Keratinocyte (primary cell): ENCODE measurements at regions not wholly inside any gene's neighbourhood (a gene's known extent, or its start where the extent isn't known, plus 50 kb on each side); places are given as distances from the start of the nearest gene placed in this dataset.
A peak's percentile ranks its signal among the peaks of the same experiment; 100 is the strongest.

Experiments used
- DNase-seq: peaks from one replicate; pipeline ENCODE4 v3.0.0-alpha.2; 2011; ENCODE audit warnings: low read depth, missing footprints, low spot score
- FAIRE-seq: peaks from 2 replicates; lab custom pipeline; 2011; peaks lifted over from hg19 to GRCh38; lab: Jason Lieb, UNC
- H2AFZ ChIP-seq: 2 replicates; pipeline ENCODE4 v1.6.0; 2012; ENCODE audit warnings: low read length, control low read depth, inconsistent platforms; ENCODE audit not compliant: control insufficient read depth
- H3K27ac ChIP-seq: 2 replicates; pipeline ENCODE4 v1.5.1; 2011; ENCODE audit warnings: low read length; ENCODE audit not compliant: control insufficient read depth, insufficient read depth
- H3K27me3 ChIP-seq: 3 replicates; pipeline ENCODE4 v1.6.0; 2011; ENCODE audit warnings: low read length; ENCODE audit not compliant: control insufficient read depth, insufficient read depth; ENCODE audit errors: extremely low read depth
- H3K36me3 ChIP-seq, 2 experiments: 2 replicates in 1 of 2; 3 replicates in 1 of 2; pipeline ENCODE4 v1.5.1; 2011; ENCODE audit warnings: low read length in 2 of 2, mild to moderate bottlenecking in 1 of 2; ENCODE audit not compliant: control insufficient read depth in 2 of 2, insufficient read depth in 2 of 2; ENCODE audit errors: extremely low read depth in 1 of 2
- H3K4me1 ChIP-seq: 3 replicates; pipeline ENCODE4 v1.5.1; 2011; ENCODE audit warnings: low read length; ENCODE audit not compliant: control insufficient read depth, insufficient read depth; ENCODE audit errors: extremely low read depth
- H3K4me2 ChIP-seq: 3 replicates; pipeline ENCODE4 v1.6.0; 2011; ENCODE audit warnings: low read depth, low read length; ENCODE audit not compliant: control insufficient read depth, insufficient read depth; ENCODE audit errors: extremely low read depth
- H3K4me3 ChIP-seq, 3 experiments: fragments of 200-600 bp in 1 of 3; sonication (generic) in 1 of 3; 2 replicates in 2 of 3; 3 replicates in 1 of 3; pipeline ENCODE4 v1.5.1; 2011 to 2016; ENCODE audit warnings: low read length in 3 of 3, mild to moderate bottlenecking in 3 of 3, control low read depth in 2 of 3, inconsistent platforms in 1 of 3, low read depth in 1 of 3, mixed read lengths in 1 of 3, mixed run types in 1 of 3, moderate library complexity in 1 of 3; ENCODE audit not compliant: control insufficient read depth in 2 of 3, insufficient read depth in 2 of 3; ENCODE audit errors: extremely low read depth in 1 of 3
- H3K79me2 ChIP-seq: 2 replicates; pipeline ENCODE4 v1.6.0; 2012; ENCODE audit warnings: low read length; ENCODE audit not compliant: control insufficient read depth, insufficient read depth
- H3K9ac ChIP-seq: 3 replicates; pipeline ENCODE4 v1.6.0; 2011; ENCODE audit warnings: low read length; ENCODE audit not compliant: control insufficient read depth, insufficient read depth; ENCODE audit errors: extremely low read depth
- H3K9me1 ChIP-seq: 3 replicates; pipeline ENCODE4 v1.6.0; 2011; ENCODE audit warnings: low read length; ENCODE audit not compliant: control insufficient read depth, insufficient read depth; ENCODE audit errors: extremely low read depth
- H3K9me3 ChIP-seq: 2 replicates; pipeline ENCODE4 v1.5.1; 2012; ENCODE audit warnings: low read depth, low read length; ENCODE audit not compliant: control insufficient read depth
- H4K20me1 ChIP-seq: 3 replicates; pipeline ENCODE4 v1.6.0; 2011; ENCODE audit warnings: low read length; ENCODE audit not compliant: control insufficient read depth, insufficient read depth; ENCODE audit errors: extremely low read depth
- EZH2 ChIP-seq: IDR thresholded peaks from one replicate; pipeline ENCODE4 v1.6.1; 2012; ENCODE audit warnings: inconsistent platforms, mild to moderate bottlenecking, low read length, moderate library complexity
- dilution Hi-C: fragments of 300-500 bp; cut with MboI; formaldehyde crosslinking; loops from one replicate; pipeline ENCODE4 v1.7.0; 2020; ENCODE audit warnings: low sequenced_read_pairs; ENCODE audit not compliant: extremely low pct_ligation_motif_present
- TF ChIP-seq, protein P1 (sequence below), 3 experiments: IDR thresholded peaks in 1 of 3; conservative IDR thresholded peaks in 1 of 3; optimal IDR thresholded peaks in 1 of 3; 2 replicates in 2 of 3; 3 replicates in 1 of 3; pipeline versions ENCODE3 to v1.5.1; 2011; ENCODE audit warnings: low read length in 3 of 3, mild to moderate bottlenecking in 3 of 3, moderate library complexity in 2 of 3, control low read depth in 1 of 3, inconsistent platforms in 1 of 3; ENCODE audit not compliant: insufficient read depth in 2 of 3; ENCODE audit errors: extremely low read depth in 1 of 3

GRCh38 chr2:151153601-151154000 is 108.1 kb downstream of the RBM43 start:
- no peak overlapping the region for H3K4me3 ChIP-seq
- TF ChIP-seq EZH2 = no peak
- TF ChIP-seq, protein P1, sequence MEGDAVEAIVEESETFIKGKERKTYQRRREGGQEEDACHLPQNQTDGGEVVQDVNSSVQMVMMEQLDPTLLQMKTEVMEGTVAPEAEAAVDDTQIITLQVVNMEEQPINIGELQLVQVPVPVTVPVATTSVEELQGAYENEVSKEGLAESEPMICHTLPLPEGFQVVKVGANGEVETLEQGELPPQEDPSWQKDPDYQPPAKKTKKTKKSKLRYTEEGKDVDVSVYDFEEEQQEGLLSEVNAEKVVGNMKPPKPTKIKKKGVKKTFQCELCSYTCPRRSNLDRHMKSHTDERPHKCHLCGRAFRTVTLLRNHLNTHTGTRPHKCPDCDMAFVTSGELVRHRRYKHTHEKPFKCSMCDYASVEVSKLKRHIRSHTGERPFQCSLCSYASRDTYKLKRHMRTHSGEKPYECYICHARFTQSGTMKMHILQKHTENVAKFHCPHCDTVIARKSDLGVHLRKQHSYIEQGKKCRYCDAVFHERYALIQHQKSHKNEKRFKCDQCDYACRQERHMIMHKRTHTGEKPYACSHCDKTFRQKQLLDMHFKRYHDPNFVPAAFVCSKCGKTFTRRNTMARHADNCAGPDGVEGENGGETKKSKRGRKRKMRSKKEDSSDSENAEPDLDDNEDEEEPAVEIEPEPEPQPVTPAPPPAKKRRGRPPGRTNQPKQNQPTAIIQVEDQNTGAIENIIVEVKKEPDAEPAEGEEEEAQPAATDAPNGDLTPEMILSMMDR (optimal IDR thresholded peaks at IDR 0.05 in 1 of 3, IDR thresholded peaks at IDR 0.05 in 1 of 3, conservative IDR thresholded peaks at IDR 0.05 in 1 of 3; ENCODE audit: extremely low read depth in 1 of 3, insufficient read depth in 2 of 3, low read length in 3 of 3) = no peak
- H4K20me1 ChIP-seq = no peaks in the 10 kb centered on the region
- no peak overlapping the region for H3K27ac ChIP-seq
- H3K79me2 ChIP-seq = no peaks in the 10 kb centered on the region
- DNase-seq (peak; percentile 36), FAIRE-seq (peak; percentile 79)
- no peaks in the 10 kb centered on the region for H3K36me3 ChIP-seq
- H3K9me3 ChIP-seq = no peaks in the 10 kb centered on the region
- H2AFZ ChIP-seq = no peak overlapping the region
- no peaks in the 10 kb centered on the region for H3K27me3 ChIP-seq
- H3K9me1 ChIP-seq = no peaks in the 10 kb centered on the region
- H3K9ac ChIP-seq = no peak overlapping the region
- H3K4me1 ChIP-seq = peaks cover 4% of the 10 kb centered on the region
- dilution Hi-C loops = no loop called here
- H3K4me2 ChIP-seq = no peak overlapping the region

GRCh38 chr2:151150331-151151320 is 111.0 kb downstream of the RBM43 start:
- TF ChIP-seq, protein P1 (optimal IDR thresholded peaks at IDR 0.05 in 1 of 3, IDR thresholded peaks at IDR 0.05 in 1 of 3, conservative IDR thresholded peaks at IDR 0.05 in 1 of 3; ENCODE audit: extremely low read depth in 1 of 3, insufficient read depth in 2 of 3, low read length in 3 of 3) = no peak
- no peak for TF ChIP-seq EZH2
- Histone ChIP-seq H3K27ac (no peak overlapping the region), H3K4me3 (no peak overlapping the region), H3K4me2 (no peak overlapping the region), H3K27me3 (no peaks in the 10 kb centered on the region), H3K9ac (no peak overlapping the region), H3K9me3 (no peaks in the 10 kb centered on the region), H3K36me3 (no peaks in the 10 kb centered on the region), H3K79me2 (no peaks in the 10 kb centered on the region), H4K20me1 (no peaks in the 10 kb centered on the region), H2AFZ (no peak overlapping the region), H3K4me1 (peaks cover 4% of the 10 kb centered on the region), H3K9me1 (no peaks in the 10 kb centered on the region)
- DNase-seq (no peak), FAIRE-seq (no peak)
- dilution Hi-C loops = no loop called here
